ENCODE measurements at regions not wholly inside any gene's neighbourhood (a gene's known extent, or its start where the extent isn't known, plus 50 kb on each side); places are given as distances from the start of the nearest gene placed in this dataset.
"Not testable (repeated sequence)": the region's sequence is repeated elsewhere in the genome, so short reads cannot be mapped to it uniquely, and the experiment has no call there.

- no peak overlapping the region for H3K27ac ChIP-seq
- no peak overlapping the region for H3K4me3 ChIP-seq
- H3K36me3 ChIP-seq (replicated peaks in 1 of 2; ENCODE audit: insufficient read depth in 1 of 2, low read depth in 2 of 2): no peaks in the 10 kb centered on the region
- ATAC-seq (no peak), DNase-seq (no peak)
- intact Hi-C loops (cut with DNase I): no loop called here
- no peaks in the 10 kb centered on the region for H3K9me3 ChIP-seq
- TF ChIP-seq CTCF (IDR thresholded peaks at IDR 0.05) (no peak), POLR2A (IDR thresholded peaks at IDR 0.05) (no peak)
- H3K4me1 ChIP-seq: no peaks in the 10 kb centered on the region
- H3K27me3 ChIP-seq: no peaks in the 10 kb centered on the region
- WGBS, 2 donors: 70 to 72% methylated on average over 4 of the region's 4 CpGs
Observed at GRCh38 chr9:34771007-34771406, 61.1 kb upstream of the CCL21 start.

- H3K27ac ChIP-seq; H3K4me1 ChIP-seq; H3K4me3 ChIP-seq; H3K9me3 ChIP-seq; intact Hi-C loops (cut with DNase I); H3K36me3 ChIP-seq (replicated peaks in 1 of 2; ENCODE audit: insufficient read depth in 1 of 2, low read depth in 2 of 2); H3K27me3 ChIP-seq; DNase-seq; ATAC-seq: not testable (repeated sequence)
- WGBS, 2 donors: 38 to 45% methylated on average over 4 to 9 of the region's 9 CpGs
Observed at GRCh38 chr9:34767087-34767486, 57.2 kb upstream of the CCL21 start.

GRCh38 chr9:34760196-34761040 lies 50.5 kb upstream of the CCL21 start:
- ATAC-seq: peak; percentile 55

More at GRCh38 chr9:34760196-34761040, 50.5 kb upstream of the CCL21 start:
- H3K9me3 ChIP-seq; H3K36me3 ChIP-seq (replicated peaks in 1 of 2; ENCODE audit: insufficient read depth in 1 of 2, low read depth in 2 of 2); H3K4me3 ChIP-seq; H3K27me3 ChIP-seq; H3K4me1 ChIP-seq; H3K27ac ChIP-seq; intact Hi-C loops (cut with DNase I): not testable (repeated sequence)
- peak; percentile 32 to 61 (median 46) for TF ChIP-seq CTCF (IDR thresholded peaks at IDR 0.05)
- DNase-seq: peak; percentile 23 to 57 (median 28)
- 26 to 52% methylated on average over 18 to 32 of the region's 32 CpGs for WGBS, 2 donors

Data from body of pancreas (tissue), 4 donors.